H9 (cell line): ENCODE measurements at regions not wholly inside any gene's neighbourhood (a gene's known extent, or its start where the extent isn't known, plus 50 kb on each side); places are given as distances from the start of the nearest gene placed in this dataset.
A peak's percentile ranks its signal among the peaks of the same experiment; 100 is the strongest.

Source experiments
- DNase-seq: peaks from one replicate; pipeline ENCODE4 v3.0.0-alpha.2; 2017
- H2AFZ ChIP-seq: one replicate; pipeline ENCODE4 v1.6.1; 2013; ENCODE audit warnings: mild to moderate bottlenecking, low read length, control low read depth, moderate library complexity
- H2AK5ac ChIP-seq: 2 replicates; pipeline ENCODE4 v1.6.1; 2013; ENCODE audit warnings: low read length, control low read depth, mixed read lengths; ENCODE audit not compliant: insufficient read length
- H2BK120ac ChIP-seq: one replicate; pipeline ENCODE4 v1.6.1; 2013; ENCODE audit warnings: low read depth, mild to moderate bottlenecking, low read length, control low read depth, inconsistent platforms; ENCODE audit not compliant: poor library complexity, severe bottlenecking
- H2BK12ac ChIP-seq: 2 replicates; pipeline ENCODE4 v1.6.1; 2013; ENCODE audit warnings: low read length, control low read depth, mixed read lengths, low read depth; ENCODE audit not compliant: insufficient read length
- H2BK15ac ChIP-seq: 2 replicates; pipeline ENCODE4 v1.6.1; 2013; ENCODE audit warnings: low read depth, low read length, control low read depth
- H2BK20ac ChIP-seq: one replicate; pipeline ENCODE4 v1.6.1; 2013; ENCODE audit warnings: low read depth, mild to moderate bottlenecking, low read length, control low read depth, inconsistent platforms; ENCODE audit not compliant: poor library complexity, severe bottlenecking
- H2BK5ac ChIP-seq: 2 replicates; pipeline ENCODE4 v1.6.1; 2013; ENCODE audit warnings: low read length, control low read depth, mixed read lengths; ENCODE audit not compliant: insufficient read length
- H3K14ac ChIP-seq: 2 replicates; pipeline ENCODE4 v1.6.1; 2013; ENCODE audit warnings: low read length, control low read depth; ENCODE audit not compliant: insufficient read depth
- H3K18ac ChIP-seq: 2 replicates; pipeline ENCODE4 v1.6.1; 2013; ENCODE audit warnings: low read depth, mild to moderate bottlenecking, mixed read lengths, low read length, control low read depth; ENCODE audit not compliant: insufficient read length
- H3K23ac ChIP-seq: 2 replicates; pipeline ENCODE4 v1.6.1; 2013; ENCODE audit warnings: low read length, control low read depth, mixed read lengths, low read depth; ENCODE audit not compliant: insufficient read length
- H3K23me2 ChIP-seq: 2 replicates; pipeline ENCODE4 v1.6.1; 2013; ENCODE audit warnings: low read depth, mild to moderate bottlenecking, mixed read lengths, low read length, control low read depth; ENCODE audit not compliant: insufficient read length, poor library complexity, severe bottlenecking
- H3K27ac ChIP-seq: 2 replicates; pipeline ENCODE4 v1.5.1; 2013; ENCODE audit warnings: low read length, control low read depth, mixed read lengths, low read depth; ENCODE audit not compliant: insufficient read length
- H3K27me3 ChIP-seq: 2 replicates; pipeline ENCODE4 v1.6.1; 2013; ENCODE audit warnings: low read length, control low read depth, inconsistent platforms; ENCODE audit not compliant: insufficient read depth
- H3K4ac ChIP-seq: 2 replicates; pipeline ENCODE4 v1.6.1; 2013; ENCODE audit warnings: low read depth, mild to moderate bottlenecking, control low read depth, inconsistent platforms, low read length, moderate library complexity
- H3K4me1 ChIP-seq: 2 replicates; pipeline ENCODE4 v1.6.1; 2013; ENCODE audit warnings: low read length, control low read depth, inconsistent platforms; ENCODE audit not compliant: insufficient read depth
- H3K4me2 ChIP-seq: 2 replicates; pipeline ENCODE4 v1.6.1; 2013; ENCODE audit warnings: low read length, control low read depth, mixed read lengths; ENCODE audit not compliant: insufficient read length, insufficient read depth
- H3K56ac ChIP-seq: 2 replicates; pipeline ENCODE4 v1.6.1; 2013; ENCODE audit warnings: low read depth, mild to moderate bottlenecking, mixed read lengths, low read length, control low read depth; ENCODE audit not compliant: insufficient read length
- H3K79me1 ChIP-seq: 2 replicates; pipeline ENCODE4 v1.6.1; 2013; ENCODE audit warnings: low read depth, mild to moderate bottlenecking, moderate library complexity, low read length, control low read depth, inconsistent platforms; ENCODE audit not compliant: insufficient read depth, poor library complexity, severe bottlenecking
- H3K79me2 ChIP-seq: 2 replicates; pipeline ENCODE4 v1.6.1; 2013; ENCODE audit warnings: low read length, control low read depth, inconsistent platforms; ENCODE audit not compliant: insufficient read depth
- H3K9ac ChIP-seq: 2 replicates; pipeline ENCODE4 v1.6.1; 2013; ENCODE audit warnings: low read length, control low read depth, mixed read lengths; ENCODE audit not compliant: insufficient read length; ENCODE audit errors: extremely low read depth
- H3K9me3 ChIP-seq: one replicate; pipeline ENCODE4 v1.6.1; 2013; ENCODE audit warnings: low read depth, low read length, inconsistent platforms; ENCODE audit not compliant: control insufficient read depth
- H3T11ph ChIP-seq: one replicate; pipeline ENCODE4 v1.6.1; 2013; ENCODE audit warnings: mild to moderate bottlenecking, low read length, control low read depth, inconsistent platforms
- H4K20me1 ChIP-seq: one replicate; pipeline ENCODE4 v1.6.1; 2013; ENCODE audit not compliant: control insufficient read depth, insufficient read length, insufficient read depth
- H4K5ac ChIP-seq: 2 replicates; pipeline ENCODE4 v1.6.1; 2013; ENCODE audit warnings: low read depth, mild to moderate bottlenecking, mixed read lengths, low read length, control low read depth; ENCODE audit not compliant: insufficient read length
- H4K8ac ChIP-seq: replicated peaks from 2 replicates; pipeline ENCODE4 v1.6.1; 2013; ENCODE audit warnings: low read length, control low read depth, mixed read lengths, low read depth; ENCODE audit not compliant: insufficient read length
- H4K91ac ChIP-seq: 2 replicates; pipeline ENCODE4 v1.6.1; 2013; ENCODE audit warnings: low read depth, mild to moderate bottlenecking, moderate library complexity, mixed read lengths, low read length, control low read depth; ENCODE audit not compliant: insufficient read length
- H3K27ac Mint-ChIP-seq, 3 experiments: 2 replicates in 2 of 3; 3 replicates in 1 of 3; pipeline ENCODE4 v1.8.0; 2020 to 2021; ENCODE audit warnings: mixed read lengths in 3 of 3, mild to moderate bottlenecking in 1 of 3, moderate library complexity in 1 of 3
- H3K27me3 Mint-ChIP-seq: 2 replicates; pipeline ENCODE4 v1.8.0; 2021; ENCODE audit warnings: low read depth, mild to moderate bottlenecking, moderate library complexity, mixed read lengths
- H3K36me3 Mint-ChIP-seq, 3 experiments: 2 replicates in 2 of 3; 3 replicates in 1 of 3; pipeline ENCODE4 v1.8.0; 2020 to 2021; ENCODE audit warnings: low read depth in 3 of 3, mixed read lengths in 3 of 3; ENCODE audit not compliant: insufficient read depth in 1 of 3
- H3K4me1 Mint-ChIP-seq, 2 experiments: 2 replicates each; pipeline ENCODE4 v1.8.0; 2020; ENCODE audit warnings: mixed read lengths in 2 of 2
- H3K4me3 Mint-ChIP-seq, 2 experiments: 2 replicates in 1 of 2; 3 replicates in 1 of 2; pipeline ENCODE4 v1.8.0; 2020 to 2021; ENCODE audit warnings: mild to moderate bottlenecking in 2 of 2, mixed read lengths in 2 of 2, moderate library complexity in 1 of 2
- H3K9me3 Mint-ChIP-seq, 2 experiments: 2 replicates in 1 of 2; 3 replicates in 1 of 2; pipeline ENCODE4 v1.8.0; 2020; ENCODE audit warnings: mild to moderate bottlenecking in 2 of 2, mixed read lengths in 2 of 2, moderate library complexity in 1 of 2
- CTCF ChIP-seq: fragments of 200-600 bp; sonication (generic); conservative IDR thresholded peaks from 3 replicates; pipeline ENCODE4 v1.8.0; 2021; ENCODE audit warnings: antibody characterized with exemption, mild to moderate bottlenecking
- WGBS: extraction: QIAGEN DNeasy Blood & Tissue Kit; methylation state at CpG from one replicate; pipeline ENCODE4 v1.1.7; 2013; ENCODE audit warnings: missing lambda C conversion rate, low lambda C conversion rate, mixed read lengths; ENCODE audit not compliant: insufficient read length; ENCODE audit errors: extremely low coverage; 5-methylcytosine and 5-hydroxymethylcytosine counted together

- DNase-seq = no peak
- no peak overlapping the region for H4K91ac ChIP-seq
- H3K4ac ChIP-seq = no peak overlapping the region
- H3K36me3 Mint-ChIP-seq = peaks cover 0 to 7% (median 0%) of the 10 kb centered on the region in 3 experiments; a peak in 2 of 7 replicates
- no peak overlapping the region for H3K23ac ChIP-seq
- H3K4me1 Mint-ChIP-seq = peaks cover 10 to 15% of the 10 kb centered on the region in 2 experiments
- no peak overlapping the region for H3K27ac ChIP-seq
- no peaks in the 10 kb centered on the region for H3K79me2 ChIP-seq
- no peak overlapping the region for H3K56ac ChIP-seq
- no peaks in the 10 kb centered on the region for H3K23me2 ChIP-seq
- H4K20me1 ChIP-seq = no peaks in the 10 kb centered on the region
- TF ChIP-seq CTCF = no peak
- WGBS = no CpG with 5 or more reads among the region's 1 CpG
- no peaks in the 10 kb centered on the region for H3K27me3 ChIP-seq
- no peak overlapping the region for H4K8ac ChIP-seq
- no peak overlapping the region for H3K18ac ChIP-seq
- H3K14ac ChIP-seq = no peak overlapping the region
- H2BK120ac ChIP-seq = no peak overlapping the region
- no peak overlapping the region for H3K9ac ChIP-seq
- H2BK15ac ChIP-seq = no peak overlapping the region
- H2BK5ac ChIP-seq = no peak overlapping the region
- H2BK12ac ChIP-seq = no peak overlapping the region
- no peak overlapping the region for H2BK20ac ChIP-seq
- H2AFZ ChIP-seq = no peak overlapping the region
- peak overlapping the region in 1 of 3 experiments; percentile 67; a peak in 2 of 7 replicates for H3K27ac Mint-ChIP-seq
- no peak overlapping the region for H3K4me3 Mint-ChIP-seq
- H4K5ac ChIP-seq = no peak overlapping the region
- H3K9me3 ChIP-seq = no peaks in the 10 kb centered on the region
- no peak overlapping the region for H2AK5ac ChIP-seq
- H3T11ph ChIP-seq = no peak overlapping the region
- no peaks in the 10 kb centered on the region for H3K79me1 ChIP-seq
- peaks cover 6% of the 10 kb centered on the region; the same call in 1 of the 2 replicates for H3K4me1 ChIP-seq
- H3K4me2 ChIP-seq = no peak overlapping the region
- H3K9me3 Mint-ChIP-seq = peaks cover 3 to 4% of the 10 kb centered on the region in 2 experiments; a peak in 2 of 5 replicates
- H3K27me3 Mint-ChIP-seq = peaks cover 3% of the 10 kb centered on the region; the same call in 1 of the 2 replicates
These were observed 528.9 kb downstream of the HTR7 start for GRCh38 chr10:90328896-90329295.
